OCI-LY7 (cell line): ENCODE measurements at regions not wholly inside any gene's neighbourhood (a gene's known extent, or its start where the extent isn't known, plus 50 kb on each side); places are given as distances from the start of the nearest gene placed in this dataset.

Experiments used
- CTCF ChIP-seq: fragments of 200-600 bp; sonication (generic); conservative IDR thresholded peaks from 2 replicates; pipeline ENCODE4 v1.5.1; 2014; ENCODE audit warnings: mild to moderate bottlenecking, antibody characterized with exemption, low read length, moderate library complexity, mixed read lengths
- EZH2phosphoT487 ChIP-seq: fragments of 200-600 bp; sonication (generic); IDR thresholded peaks from 2 replicates; pipeline ENCODE4 v1.6.1; 2018; ENCODE audit warnings: low read depth, borderline replicate concordance, mild to moderate bottlenecking, mixed run types, antibody characterized with exemption, low read length, moderate library complexity, mixed read lengths

- TF ChIP-seq CTCF (no peak), EZH2phosphoT487 (no peak)
Observed at GRCh38 chr15:55008421-55008820, 188.3 kb downstream of the RSL24D1 start.
